ENCODE measurements at regions not wholly inside any gene's neighbourhood (a gene's known extent, or its start where the extent isn't known, plus 50 kb on each side); places are given as distances from the start of the nearest gene placed in this dataset.

DNA sequence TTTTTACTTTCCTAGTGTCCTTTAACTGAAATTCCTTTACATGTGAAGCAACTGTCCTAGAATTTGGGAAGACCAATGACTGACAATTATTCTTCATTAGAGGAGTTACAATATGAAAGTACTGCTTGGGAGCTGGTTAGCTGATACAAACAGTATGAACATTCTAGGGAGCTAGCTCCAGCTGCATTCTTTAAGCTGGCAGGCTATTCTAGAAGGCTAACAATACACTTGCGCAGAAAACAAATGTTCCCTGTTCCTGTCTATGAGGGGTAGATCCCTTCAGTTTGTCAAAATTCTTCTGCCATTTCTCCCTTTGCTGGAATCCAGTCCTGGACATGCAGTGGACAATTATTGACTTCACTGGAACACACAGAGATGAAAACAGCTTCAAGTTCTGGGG is 60.2 kb upstream of the NANOGP8 start:
- TF ChIP-seq RAD21 (IDR thresholded peaks at IDR 0.05; ENCODE audit: low read depth): no peak
- no peak for TF ChIP-seq TAF1 (IDR thresholded peaks at IDR 0.05; ENCODE audit: low read depth)
- TF ChIP-seq ZBTB7A (IDR thresholded peaks at IDR 0.05; ENCODE audit: low read depth): no peak
- TF ChIP-seq EP300 (IDR thresholded peaks at IDR 0.05; ENCODE audit: borderline replicate concordance): no peak
- no peak for TF ChIP-seq NFIC (IDR thresholded peaks at IDR 0.05)
- TF ChIP-seq FOXM1 (IDR thresholded peaks at IDR 0.05; ENCODE audit: borderline replicate concordance, low read depth): no peak
- no peak for TF ChIP-seq TCF12 (IDR thresholded peaks at IDR 0.05; ENCODE audit: low read depth)
- no peak for TF ChIP-seq TEAD4 (IDR thresholded peaks at IDR 0.05)
- no peak for TF ChIP-seq EGR1 (IDR thresholded peaks at IDR 0.05)
- no peak for TF ChIP-seq REST (IDR thresholded peaks at IDR 0.05; ENCODE audit: low read depth)
- no peak for TF ChIP-seq CEBPB (IDR thresholded peaks at IDR 0.05)
- no peak for TF ChIP-seq YY1 (IDR thresholded peaks at IDR 0.05; ENCODE audit: low read depth)
- TF ChIP-seq MAX (IDR thresholded peaks at IDR 0.05): no peak
- TF ChIP-seq USF1 (IDR thresholded peaks at IDR 0.05): no peak
- no peak for TF ChIP-seq CREB1 (IDR thresholded peaks at IDR 0.05; ENCODE audit: low read depth)

- TF ChIP-seq FOXM1 (IDR thresholded peaks at IDR 0.05; ENCODE audit: borderline replicate concordance, low read depth) (no peak), EP300 (IDR thresholded peaks at IDR 0.05; ENCODE audit: borderline replicate concordance) (no peak), TCF12 (IDR thresholded peaks at IDR 0.05; ENCODE audit: low read depth) (no peak), REST (IDR thresholded peaks at IDR 0.05; ENCODE audit: low read depth) (no peak), USF1 (IDR thresholded peaks at IDR 0.05) (no peak), TAF1 (IDR thresholded peaks at IDR 0.05; ENCODE audit: low read depth) (no peak), YY1 (IDR thresholded peaks at IDR 0.05; ENCODE audit: low read depth) (no peak), CREB1 (IDR thresholded peaks at IDR 0.05; ENCODE audit: low read depth) (no peak), EGR1 (IDR thresholded peaks at IDR 0.05) (no peak)
Measured at GRCh38 chr15:35142578-35142977, 57.5 kb upstream of the NANOGP8 start.

DNA sequence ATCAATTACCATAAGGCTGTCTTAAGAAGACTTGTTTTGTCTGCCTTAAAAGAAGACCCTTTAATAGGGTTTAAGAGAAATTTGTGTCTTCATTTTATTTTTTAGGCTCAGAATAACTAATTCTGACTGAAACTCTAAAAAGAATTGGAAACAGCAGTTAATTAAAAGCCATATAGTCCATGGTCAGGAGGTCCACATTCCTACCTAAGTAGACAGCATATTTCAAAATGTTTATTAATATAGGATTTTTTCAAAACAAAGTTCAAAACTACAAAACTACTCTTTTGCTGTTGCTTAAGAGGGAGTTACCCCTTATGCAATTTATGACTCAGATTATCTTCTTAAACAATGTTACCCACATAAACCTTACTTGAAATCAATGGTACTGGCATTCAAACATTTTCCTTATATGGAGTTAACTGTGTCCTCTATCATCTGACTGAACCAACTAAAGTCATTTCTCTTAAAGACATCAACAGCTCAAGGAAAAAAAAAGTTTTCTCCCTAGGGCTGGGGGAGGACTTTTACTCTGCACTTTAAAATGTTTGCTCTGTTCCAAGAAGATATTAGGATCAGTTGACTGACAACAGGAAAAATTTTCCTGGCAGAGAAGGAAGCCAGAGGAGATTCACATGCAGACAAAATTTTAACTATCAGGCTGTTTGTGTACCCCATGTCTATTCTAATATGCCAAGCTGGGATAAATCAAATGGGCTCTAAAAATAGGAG is 56.8 kb upstream of the NANOGP8 start:
- no peak for TF ChIP-seq NFIC (IDR thresholded peaks at IDR 0.05)
- TF ChIP-seq CEBPB (IDR thresholded peaks at IDR 0.05): no peak
- TF ChIP-seq ZBTB7A (IDR thresholded peaks at IDR 0.05; ENCODE audit: low read depth): no peak
- no peak for TF ChIP-seq TCF12 (IDR thresholded peaks at IDR 0.05; ENCODE audit: low read depth)
- no peak for TF ChIP-seq EP300 (IDR thresholded peaks at IDR 0.05; ENCODE audit: borderline replicate concordance)
- no peak for TF ChIP-seq FOXM1 (IDR thresholded peaks at IDR 0.05; ENCODE audit: borderline replicate concordance, low read depth)
- no peak for TF ChIP-seq RAD21 (IDR thresholded peaks at IDR 0.05; ENCODE audit: low read depth)
- TF ChIP-seq MAX (IDR thresholded peaks at IDR 0.05): no peak
- no peak for TF ChIP-seq USF1 (IDR thresholded peaks at IDR 0.05)
- no peak for TF ChIP-seq TAF1 (IDR thresholded peaks at IDR 0.05; ENCODE audit: low read depth)
- no peak for TF ChIP-seq TEAD4 (IDR thresholded peaks at IDR 0.05)
- no peak for TF ChIP-seq REST (IDR thresholded peaks at IDR 0.05; ENCODE audit: low read depth)
- no peak for TF ChIP-seq EGR1 (IDR thresholded peaks at IDR 0.05)
- TF ChIP-seq YY1 (IDR thresholded peaks at IDR 0.05; ENCODE audit: low read depth): no peak

DNA sequence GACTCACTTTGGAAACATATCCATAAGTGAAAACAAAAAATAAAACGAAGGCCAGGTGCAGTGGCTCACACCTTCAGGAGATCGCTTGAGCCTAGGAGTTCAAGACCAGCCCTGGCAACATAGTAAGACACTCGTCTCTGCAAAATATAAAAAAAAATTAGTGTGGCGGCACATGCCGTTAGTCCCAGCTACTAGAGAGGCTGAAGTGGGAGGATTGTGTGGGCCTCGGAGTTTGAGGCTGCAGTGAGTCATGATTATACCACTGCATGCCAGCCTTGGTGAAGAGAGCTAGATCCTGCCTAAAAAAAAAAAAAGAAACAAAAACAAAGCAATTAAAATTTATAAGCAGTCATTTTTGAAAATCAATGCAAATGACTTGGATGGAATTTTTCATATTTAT is 54.7 kb upstream of the NANOGP8 start:
- TF ChIP-seq EGR1 (IDR thresholded peaks at IDR 0.05) (no peak), FOXM1 (IDR thresholded peaks at IDR 0.05; ENCODE audit: borderline replicate concordance, low read depth) (no peak), MAX (IDR thresholded peaks at IDR 0.05) (no peak), USF1 (IDR thresholded peaks at IDR 0.05) (no peak), TEAD4 (IDR thresholded peaks at IDR 0.05) (no peak), YY1 (IDR thresholded peaks at IDR 0.05; ENCODE audit: low read depth) (no peak), ZBTB7A (IDR thresholded peaks at IDR 0.05; ENCODE audit: low read depth) (no peak), CREB1 (IDR thresholded peaks at IDR 0.05; ENCODE audit: low read depth) (no peak), CEBPB (IDR thresholded peaks at IDR 0.05) (no peak), NFIC (IDR thresholded peaks at IDR 0.05) (no peak), EP300 (IDR thresholded peaks at IDR 0.05; ENCODE audit: borderline replicate concordance) (no peak), REST (IDR thresholded peaks at IDR 0.05; ENCODE audit: low read depth) (no peak), RAD21 (IDR thresholded peaks at IDR 0.05; ENCODE audit: low read depth) (no peak), TAF1 (IDR thresholded peaks at IDR 0.05; ENCODE audit: low read depth) (no peak), TCF12 (IDR thresholded peaks at IDR 0.05; ENCODE audit: low read depth) (no peak)

Data from Ishikawa (cell line).